Natural killer cell (primary cell): ENCODE measurements at regions not wholly inside any gene's neighbourhood (a gene's known extent, or its start where the extent isn't known, plus 50 kb on each side); places are given as distances from the start of the nearest gene placed in this dataset.

Experiments used
- ATAC-seq, 3 donors: fragments of 150-1000 bp in 2 of 3; fragments of 200-7000 bp in 1 of 3; cut with Tn5 transposase; 1 replicate in 1 of 3; 2 replicates in 2 of 3; pipeline ENCODE4 v1.10.0; 2021; ENCODE audit warnings: mild to moderate bottlenecking in 2 of 3, moderate library complexity in 2 of 3
- DNase-seq, 2 donors: peaks; one replicate each; pipeline versions ENCODE4 v3.0.0 to v3.0.0-alpha.2; 2013 to 2021; ENCODE audit warnings: mixed read lengths in 1 of 2
- H3K27ac ChIP-seq: one replicate; pipeline ENCODE4 v1.5.1; 2013; ENCODE audit warnings: mild to moderate bottlenecking, low read length
- H3K27me3 ChIP-seq: one replicate; pipeline ENCODE4 v1.6.1; 2013; ENCODE audit warnings: low read length; ENCODE audit not compliant: control insufficient read depth, insufficient read depth
- H3K36me3 ChIP-seq: one replicate; pipeline ENCODE4 v1.6.1; 2013; ENCODE audit warnings: low read length; ENCODE audit not compliant: control insufficient read depth, insufficient read depth
- H3K4me1 ChIP-seq: one replicate; pipeline ENCODE4 v1.6.1; 2013; ENCODE audit warnings: low read length; ENCODE audit not compliant: control insufficient read depth, insufficient read depth
- H3K4me3 ChIP-seq: one replicate; pipeline ENCODE4 v1.5.1; 2013; ENCODE audit warnings: low read length
- H3K9me3 ChIP-seq: one replicate; pipeline ENCODE4 v1.6.1; 2013; ENCODE audit warnings: low read length; ENCODE audit not compliant: control insufficient read depth, insufficient read depth
- H3K27ac Mint-ChIP-seq, 2 donors: one replicate each; pipeline ENCODE4 v1.8.0; 2022; ENCODE audit warnings: mild to moderate bottlenecking in 2 of 2, mixed read lengths in 2 of 2, moderate library complexity in 1 of 2
- H3K27me3 Mint-ChIP-seq, 2 donors: one replicate each; pipeline ENCODE4 v1.8.0; 2022; ENCODE audit warnings: low read depth in 2 of 2, mixed read lengths in 2 of 2
- H3K36me3 Mint-ChIP-seq: one replicate; pipeline ENCODE4 v1.8.0; 2022; ENCODE audit warnings: mixed read lengths
- H3K4me1 Mint-ChIP-seq, 2 donors: one replicate each; pipeline ENCODE4 v1.8.0; 2022; ENCODE audit warnings: mixed read lengths in 2 of 2
- H3K4me3 Mint-ChIP-seq: one replicate; pipeline ENCODE4 v1.8.0; 2022; ENCODE audit warnings: mild to moderate bottlenecking, moderate library complexity, mixed read lengths
- H3K9me3 Mint-ChIP-seq, 2 donors: one replicate each; pipeline ENCODE4 v1.8.0; 2022; ENCODE audit warnings: mixed read lengths in 2 of 2
- CTCF ChIP-seq: fragments of 200-600 bp; IDR thresholded peaks from one replicate; pipeline ENCODE4 v1.8.0; 2022; ENCODE audit warnings: antibody characterized with exemption
- WGBS: methylation state at CpG from one replicate; pipeline ENCODE4 v1.1.7; 2013; ENCODE audit warnings: missing lambda C conversion rate; ENCODE audit not compliant: insufficient coverage; 5-methylcytosine and 5-hydroxymethylcytosine counted together
- intact Hi-C: fragments of 100-400 bp; cut with micrococcal nuclease; formaldehyde crosslinking; loops from one replicate; pipeline ENCODE4 v1.14.2; 2022

- H3K4me1 Mint-ChIP-seq: no peaks in the 10 kb centered on the region
- Histone ChIP-seq H3K36me3 (no peaks in the 10 kb centered on the region), H3K4me3 (no peak overlapping the region), H3K27ac (no peak overlapping the region), H3K4me1 (peaks cover 3% of the 10 kb centered on the region), H3K9me3 (no peaks in the 10 kb centered on the region), H3K27me3 (no peaks in the 10 kb centered on the region)
- H3K27me3 Mint-ChIP-seq: peaks cover 0 to 3% of the 10 kb centered on the region in 2 donors
- H3K36me3 Mint-ChIP-seq: no peaks in the 10 kb centered on the region
- no peak for DNase-seq
- H3K4me3 Mint-ChIP-seq: no peak overlapping the region
- intact Hi-C loops: no loop called here
- ATAC-seq: no peak
- no peaks in the 10 kb centered on the region for H3K9me3 Mint-ChIP-seq
- no peak for TF ChIP-seq CTCF
- 87% methylated on average over 6 of the region's 6 CpGs for WGBS
- no peak overlapping the region for H3K27ac Mint-ChIP-seq
Observed at GRCh38 chr15:66952756-66953522, 112.5 kb upstream of the SMAD3 start.

- H3K27me3 ChIP-seq: no peaks in the 10 kb centered on the region
- no peaks in the 10 kb centered on the region for H3K9me3 Mint-ChIP-seq
- H3K4me1 ChIP-seq: peaks cover 3% of the 10 kb centered on the region
- no peak overlapping the region for H3K27ac ChIP-seq
- intact Hi-C loops: no loop called here
- H3K4me3 ChIP-seq: no peak overlapping the region
- H3K27ac Mint-ChIP-seq: no peak overlapping the region
- no peaks in the 10 kb centered on the region for H3K36me3 Mint-ChIP-seq
- no peak for DNase-seq
- H3K4me3 Mint-ChIP-seq: no peak overlapping the region
- TF ChIP-seq CTCF: no peak
- no peaks in the 10 kb centered on the region for H3K36me3 ChIP-seq
- ATAC-seq: no peak
- 94% methylated on average over 11 of the region's 11 CpGs for WGBS
- no peaks in the 10 kb centered on the region for H3K4me1 Mint-ChIP-seq
- H3K27me3 Mint-ChIP-seq: peaks cover 0 to 3% of the 10 kb centered on the region in 2 donors
- no peaks in the 10 kb centered on the region for H3K9me3 ChIP-seq
Observed at GRCh38 chr15:66953523-66954229, 111.7 kb upstream of the SMAD3 start.

GRCh38 chr15:66954601-66955000 is 110.8 kb upstream of the SMAD3 start:
- TF ChIP-seq CTCF: no peak
- H3K27ac Mint-ChIP-seq: no peak overlapping the region
- intact Hi-C loops: no loop called here
- DNase-seq: no peak
- H3K4me3 Mint-ChIP-seq: no peak overlapping the region
- H3K9me3 Mint-ChIP-seq: no peaks in the 10 kb centered on the region
- Histone ChIP-seq H3K36me3 (no peaks in the 10 kb centered on the region), H3K27ac (no peak overlapping the region), H3K4me1 (peaks cover 3% of the 10 kb centered on the region), H3K4me3 (no peak overlapping the region), H3K9me3 (no peaks in the 10 kb centered on the region), H3K27me3 (no peaks in the 10 kb centered on the region)
- H3K36me3 Mint-ChIP-seq: no peaks in the 10 kb centered on the region
- ATAC-seq: no peak
- H3K4me1 Mint-ChIP-seq: no peaks in the 10 kb centered on the region
- H3K27me3 Mint-ChIP-seq: peaks cover 0 to 3% of the 10 kb centered on the region in 2 donors
- WGBS: 88% methylated on average over 6 of the region's 6 CpGs
